HG02981 (cell line): ENCODE measurements at regions not wholly inside any gene's neighbourhood (a gene's known extent, or its start where the extent isn't known, plus 50 kb on each side); places are given as distances from the start of the nearest gene placed in this dataset.
"Not testable (repeated sequence)": the region's sequence is repeated elsewhere in the genome, so short reads cannot be mapped to it uniquely, and the experiment has no call there.

Experiments
- ATAC-seq: cut with Tn5 transposase; IDR thresholded peaks from one replicate; pipeline ENCODE4 v1.9.1; 2021; ENCODE audit warnings: mild to moderate bottlenecking, moderate library complexity; ENCODE audit not compliant: unreplicated experiment

GRCh38 chr5:5902678-5903646 is 475.4 kb downstream of the MED10 start:
- no peak for ATAC-seq

- ATAC-seq, result no peak
Measured at GRCh38 chr5:5900350-5900749, 477.9 kb downstream of the ICE1 start.

DNA sequence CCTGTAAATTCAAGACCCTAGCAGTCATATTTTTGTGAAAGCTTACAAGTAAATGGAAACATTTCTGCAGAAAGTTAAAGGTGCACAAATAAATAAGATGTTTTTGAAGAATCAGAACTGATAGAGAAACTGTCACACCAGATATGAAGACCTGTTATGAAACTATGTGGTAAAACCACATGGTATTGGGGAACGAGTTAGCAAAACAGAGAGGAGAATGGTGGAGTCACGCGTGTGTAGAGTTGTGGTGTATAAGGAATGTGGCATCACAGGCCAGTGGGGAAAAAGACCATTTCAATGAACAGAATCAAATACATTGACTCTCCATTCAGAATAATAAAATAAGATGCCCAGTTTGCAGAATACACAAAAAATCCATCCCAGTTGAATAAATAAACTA is 477.2 kb downstream of the ICE1 start:
- no peak for ATAC-seq

- no peak for ATAC-seq
Measured at GRCh38 chr5:5888284-5888683, 465.8 kb downstream of the ICE1 start.

GRCh38 chr5:5887833-5888232 is 465.4 kb downstream of the ICE1 start:
- no peak for ATAC-seq

GRCh38 chr5:5886812-5887486 is 464.5 kb downstream of the ICE1 start:
- no peak for ATAC-seq

- ATAC-seq, result no peak
Measured at GRCh38 chr5:5886353-5886752, 463.9 kb downstream of the ICE1 start.

DNA sequence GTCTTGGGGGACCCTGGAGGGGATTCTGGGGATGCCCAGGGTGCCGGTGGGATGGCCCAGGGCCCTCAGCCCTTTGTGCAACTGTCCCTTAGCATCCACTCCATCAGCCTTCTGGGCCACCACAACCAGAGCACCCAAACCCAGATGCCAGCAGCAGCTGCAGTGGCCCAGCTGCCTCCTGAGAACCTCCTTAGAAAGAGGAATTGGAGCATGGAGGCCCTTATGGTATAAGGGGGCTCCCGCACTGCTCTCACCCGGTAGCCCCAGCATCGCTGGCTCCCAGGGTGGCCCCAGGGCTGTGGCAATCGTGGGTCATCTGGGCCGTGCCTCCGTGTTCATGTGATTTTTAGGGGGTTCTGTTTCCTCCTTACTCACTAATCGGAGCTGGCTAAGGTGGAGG is 463.3 kb downstream of the ICE1 start:
- ATAC-seq, result no peak

GRCh38 chr5:5884593-5884992 is 462.1 kb downstream of the ICE1 start:
- no peak for ATAC-seq

GRCh38 chr5:5883562-5883961 is 461.1 kb downstream of the ICE1 start:
- ATAC-seq, result no peak

DNA sequence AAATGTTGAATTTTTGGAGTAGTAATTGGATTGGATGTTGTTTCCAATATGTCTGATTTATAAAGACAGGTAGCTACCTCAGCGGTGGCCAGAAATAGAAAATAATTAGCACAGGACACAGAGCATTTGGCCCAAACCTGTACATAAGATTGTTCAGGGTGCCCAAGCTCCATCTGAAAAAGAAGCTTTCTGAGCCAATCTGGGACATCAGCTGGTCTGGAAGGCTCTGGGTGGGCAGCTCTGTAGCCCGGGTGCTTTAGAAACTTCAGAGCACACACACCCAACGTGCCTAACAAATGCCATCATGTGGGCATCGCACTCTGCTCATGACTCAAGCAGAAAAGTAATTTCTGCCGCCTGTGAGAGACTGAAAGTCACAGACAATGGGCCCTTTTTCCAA is 460.7 kb downstream of the ICE1 start:
- ATAC-seq, result no peak

- no peak for ATAC-seq
Measured at GRCh38 chr5:5882706-5883105, 460.2 kb downstream of the ICE1 start.

- no peak for ATAC-seq
Measured at GRCh38 chr5:5881294-5881693, 458.8 kb downstream of the ICE1 start.

- ATAC-seq, result no peak
Measured at GRCh38 chr5:5880077-5880763, 457.7 kb downstream of the ICE1 start.

GRCh38 chr5:5857396-5857795 is 434.9 kb downstream of the ICE1 start:
- ATAC-seq, result no peak

DNA sequence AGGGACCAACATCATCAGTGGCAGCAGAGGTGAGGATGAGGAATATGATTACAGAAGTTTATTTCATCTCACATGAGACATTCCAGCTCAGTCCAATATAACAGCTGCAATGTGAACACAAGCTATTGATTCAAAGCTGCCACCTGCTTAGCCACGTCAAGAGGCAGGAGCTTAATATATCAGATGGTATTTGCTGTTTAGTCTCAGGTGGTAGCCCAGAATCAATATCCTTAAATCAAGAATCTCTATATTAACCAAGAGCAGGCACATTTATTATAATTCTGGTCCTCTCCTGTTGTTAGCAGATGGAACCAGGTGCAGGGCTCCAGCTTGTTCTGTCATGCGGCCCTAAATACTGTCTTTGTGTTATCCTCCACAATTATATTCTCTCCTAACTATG is 431.6 kb downstream of the ICE1 start:
- no peak for ATAC-seq

- no peak for ATAC-seq
Measured at GRCh38 chr5:5838493-5838892, 416.0 kb downstream of the ICE1 start.

- ATAC-seq, result not testable (repeated sequence)
Measured at GRCh38 chr5:5831622-5832021, 409.1 kb downstream of the ICE1 start.

- ATAC-seq, result no peak
Measured at GRCh38 chr5:5828619-5829018, 406.1 kb downstream of the ICE1 start.

- ATAC-seq, result no peak
Measured at GRCh38 chr5:5826911-5827310, 404.4 kb downstream of the ICE1 start.

DNA sequence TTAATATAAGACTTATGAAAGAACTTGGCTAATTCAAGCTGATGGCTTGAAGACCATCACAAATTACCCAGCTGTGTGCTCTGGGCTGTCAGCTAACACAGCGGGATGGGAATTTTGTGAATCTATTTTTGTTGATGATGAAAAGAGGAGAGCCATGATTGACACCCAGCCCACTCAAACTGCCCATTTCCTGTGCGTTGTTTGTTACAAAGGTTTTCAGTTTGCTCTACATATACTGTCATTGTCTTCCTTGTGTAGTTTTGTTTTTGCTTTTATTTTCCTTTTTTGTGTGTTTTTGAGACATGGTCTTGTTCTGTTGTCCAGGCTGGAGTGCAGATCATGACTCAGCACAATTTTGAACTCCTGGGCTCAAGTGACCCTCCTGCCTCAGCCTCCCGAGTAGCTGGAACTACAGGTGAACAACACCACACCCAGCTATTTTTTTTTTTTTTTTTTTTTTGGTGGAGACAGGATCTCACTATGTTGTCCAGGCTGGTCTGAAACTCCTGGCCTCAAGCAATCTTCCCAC is 400.3 kb downstream of the ICE1 start:
- ATAC-seq, result no peak
